Natural killer cell (primary cell): ENCODE measurements at regions not wholly inside any gene's neighbourhood (a gene's known extent, or its start where the extent isn't known, plus 50 kb on each side); places are given as distances from the start of the nearest gene placed in this dataset.

Experiments used
- ATAC-seq, 3 donors: fragments of 150-1000 bp in 2 of 3; fragments of 200-7000 bp in 1 of 3; cut with Tn5 transposase; 1 replicate in 1 of 3; 2 replicates in 2 of 3; pipeline ENCODE4 v1.10.0; 2021; ENCODE audit warnings: mild to moderate bottlenecking in 2 of 3, moderate library complexity in 2 of 3
- DNase-seq, 2 donors: peaks; one replicate each; pipeline versions ENCODE4 v3.0.0 to v3.0.0-alpha.2; 2013 to 2021; ENCODE audit warnings: mixed read lengths in 1 of 2
- H3K27ac ChIP-seq: one replicate; pipeline ENCODE4 v1.5.1; 2013; ENCODE audit warnings: mild to moderate bottlenecking, low read length
- H3K27me3 ChIP-seq: one replicate; pipeline ENCODE4 v1.6.1; 2013; ENCODE audit warnings: low read length; ENCODE audit not compliant: control insufficient read depth, insufficient read depth
- H3K36me3 ChIP-seq: one replicate; pipeline ENCODE4 v1.6.1; 2013; ENCODE audit warnings: low read length; ENCODE audit not compliant: control insufficient read depth, insufficient read depth
- H3K4me1 ChIP-seq: one replicate; pipeline ENCODE4 v1.6.1; 2013; ENCODE audit warnings: low read length; ENCODE audit not compliant: control insufficient read depth, insufficient read depth
- H3K4me3 ChIP-seq: one replicate; pipeline ENCODE4 v1.5.1; 2013; ENCODE audit warnings: low read length
- H3K9me3 ChIP-seq: one replicate; pipeline ENCODE4 v1.6.1; 2013; ENCODE audit warnings: low read length; ENCODE audit not compliant: control insufficient read depth, insufficient read depth
- H3K27ac Mint-ChIP-seq, 2 donors: one replicate each; pipeline ENCODE4 v1.8.0; 2022; ENCODE audit warnings: mild to moderate bottlenecking in 2 of 2, mixed read lengths in 2 of 2, moderate library complexity in 1 of 2
- H3K27me3 Mint-ChIP-seq, 2 donors: one replicate each; pipeline ENCODE4 v1.8.0; 2022; ENCODE audit warnings: low read depth in 2 of 2, mixed read lengths in 2 of 2
- H3K36me3 Mint-ChIP-seq: one replicate; pipeline ENCODE4 v1.8.0; 2022; ENCODE audit warnings: mixed read lengths
- H3K4me1 Mint-ChIP-seq, 2 donors: one replicate each; pipeline ENCODE4 v1.8.0; 2022; ENCODE audit warnings: mixed read lengths in 2 of 2
- H3K4me3 Mint-ChIP-seq: one replicate; pipeline ENCODE4 v1.8.0; 2022; ENCODE audit warnings: mild to moderate bottlenecking, moderate library complexity, mixed read lengths
- H3K9me3 Mint-ChIP-seq, 2 donors: one replicate each; pipeline ENCODE4 v1.8.0; 2022; ENCODE audit warnings: mixed read lengths in 2 of 2
- CTCF ChIP-seq: fragments of 200-600 bp; IDR thresholded peaks from one replicate; pipeline ENCODE4 v1.8.0; 2022; ENCODE audit warnings: antibody characterized with exemption
- WGBS: methylation state at CpG from one replicate; pipeline ENCODE4 v1.1.7; 2013; ENCODE audit warnings: missing lambda C conversion rate; ENCODE audit not compliant: insufficient coverage; 5-methylcytosine and 5-hydroxymethylcytosine counted together
- intact Hi-C: fragments of 100-400 bp; cut with micrococcal nuclease; formaldehyde crosslinking; loops from one replicate; pipeline ENCODE4 v1.14.2; 2022

- DNase-seq (no peak), ATAC-seq (no peak)
- 64% methylated on average over 5 of the region's 6 CpGs for WGBS
- Histone ChIP-seq H3K27ac (no peak overlapping the region), H3K9me3 (no peaks in the 10 kb centered on the region), H3K27me3 (no peaks in the 10 kb centered on the region), H3K36me3 (no peaks in the 10 kb centered on the region), H3K4me3 (no peak overlapping the region), H3K4me1 (no peaks in the 10 kb centered on the region)
- Mint-ChIP-seq H3K4me1 (no peaks in the 10 kb centered on the region), H3K36me3 (no peaks in the 10 kb centered on the region), H3K27me3 (peaks cover 0 to 13% of the 10 kb centered on the region in 2 donors), H3K4me3 (no peak overlapping the region), H3K27ac (no peak overlapping the region), H3K9me3 (peaks cover 0 to 4% of the 10 kb centered on the region in 2 donors)
- no peak for TF ChIP-seq CTCF
- intact Hi-C loops: no loop called here
These were observed 169.7 kb downstream of the NXPE2 start for GRCh38 chr11:114848027-114848426.

- DNase-seq: no peak
- intact Hi-C loops: no loop called here
- no peaks in the 10 kb centered on the region for H3K27me3 ChIP-seq
- H3K4me3 Mint-ChIP-seq: no peak overlapping the region
- no peaks in the 10 kb centered on the region for H3K4me1 Mint-ChIP-seq
- H3K9me3 Mint-ChIP-seq: peaks cover 7 to 12% of the 10 kb centered on the region in 2 donors
- peaks cover 0 to 3% of the 10 kb centered on the region in 2 donors for H3K27me3 Mint-ChIP-seq
- H3K4me3 ChIP-seq: no peak overlapping the region
- no peak for ATAC-seq
- no peak overlapping the region for H3K27ac ChIP-seq
- no peaks in the 10 kb centered on the region for H3K36me3 ChIP-seq
- TF ChIP-seq CTCF: no peak
- no peaks in the 10 kb centered on the region for H3K4me1 ChIP-seq
- no peaks in the 10 kb centered on the region for H3K36me3 Mint-ChIP-seq
- no peak overlapping the region for H3K27ac Mint-ChIP-seq
- no peaks in the 10 kb centered on the region for H3K9me3 ChIP-seq
- 16% methylated on average over 2 of the region's 4 CpGs for WGBS
These were observed 179.0 kb downstream of the NXPE2 start for GRCh38 chr11:114857281-114857680.

GRCh38 chr11:114864896-114865295 is 186.6 kb downstream of the NXPE2 start:
- H3K27me3 ChIP-seq: no peaks in the 10 kb centered on the region
- no peaks in the 10 kb centered on the region for H3K4me1 ChIP-seq
- 58% methylated on average over 2 of the region's 2 CpGs for WGBS
- DNase-seq (no peak), ATAC-seq (no peak)
- Mint-ChIP-seq H3K4me3 (no peak overlapping the region), H3K27me3 (peaks cover 0 to 8% of the 10 kb centered on the region in 2 donors), H3K36me3 (no peaks in the 10 kb centered on the region), H3K27ac (no peak overlapping the region), H3K9me3 (peaks cover 0 to 3% of the 10 kb centered on the region in 2 donors), H3K4me1 (no peaks in the 10 kb centered on the region)
- H3K9me3 ChIP-seq: no peaks in the 10 kb centered on the region
- TF ChIP-seq CTCF: no peak
- intact Hi-C loops: no loop called here
- H3K36me3 ChIP-seq: no peaks in the 10 kb centered on the region
- H3K4me3 ChIP-seq: no peak overlapping the region
- H3K27ac ChIP-seq: no peak overlapping the region

GRCh38 chr11:114876234-114876633 is 197.9 kb downstream of the NXPE2 start:
- Histone ChIP-seq H3K27ac (no peak overlapping the region), H3K36me3 (no peaks in the 10 kb centered on the region), H3K4me3 (no peak overlapping the region), H3K4me1 (no peaks in the 10 kb centered on the region), H3K9me3 (no peaks in the 10 kb centered on the region), H3K27me3 (no peaks in the 10 kb centered on the region)
- 77% methylated on average over 6 of the region's 6 CpGs for WGBS
- DNase-seq: no peak
- Mint-ChIP-seq H3K27ac (no peak overlapping the region), H3K27me3 (no peaks in the 10 kb centered on the region), H3K4me3 (no peak overlapping the region), H3K4me1 (peaks cover 6 to 10% of the 10 kb centered on the region in 2 donors), H3K9me3 (no peaks in the 10 kb centered on the region), H3K36me3 (no peaks in the 10 kb centered on the region)
- intact Hi-C loops: no loop called here
- no peak for TF ChIP-seq CTCF
- ATAC-seq: no peak
